GM12873 (cell line): ENCODE measurements at regions not wholly inside any gene's neighbourhood (a gene's known extent, or its start where the extent isn't known, plus 50 kb on each side); places are given as distances from the start of the nearest gene placed in this dataset.

Experiments used
- CTCF ChIP-seq: IDR thresholded peaks from 2 replicates; pipeline ENCODE4 v1.5.1; 2012; ENCODE audit warnings: low read depth, mild to moderate bottlenecking, moderate library complexity, low read length, control low read depth; ENCODE audit not compliant: insufficient read depth; ENCODE audit errors: missing control alignments

GRCh38 chr6:163772701-163773100 lies 358.2 kb downstream of the QKI start:
- no peak for TF ChIP-seq CTCF

- TF ChIP-seq CTCF, result no peak
Measured at GRCh38 chr6:163771180-163771579, 356.7 kb downstream of the QKI start.

GRCh38 chr6:163768905-163769304 lies 354.4 kb downstream of the QKI start:
- TF ChIP-seq CTCF, result no peak

GRCh38 chr6:163766936-163767335 lies 352.4 kb downstream of the QKI start:
- TF ChIP-seq CTCF, result no peak

- TF ChIP-seq CTCF, result no peak
Measured at GRCh38 chr6:163765335-163765734, 350.8 kb downstream of the QKI start.

- TF ChIP-seq CTCF, result no peak
Measured at GRCh38 chr6:163764565-163764964, 350.0 kb downstream of the QKI start.

- no peak for TF ChIP-seq CTCF
Measured at GRCh38 chr6:163761481-163761880, 347.0 kb downstream of the QKI start.
